ENCODE measurements at regions not wholly inside any gene's neighbourhood (a gene's known extent, or its start where the extent isn't known, plus 50 kb on each side); places are given as distances from the start of the nearest gene placed in this dataset.

GRCh38 chr7:69190025-69190424 lies 408.2 kb upstream of the AUTS2 start:
- Histone ChIP-seq H3K4me1 (no peaks in the 10 kb centered on the region), H3K36me3 (no peaks in the 10 kb centered on the region), H3K9me3 (no peaks in the 10 kb centered on the region), H3K27me3 (no peaks in the 10 kb centered on the region), H3K27ac (no peak overlapping the region), H3K4me3 (no peak overlapping the region)
- TF ChIP-seq CTCF (IDR thresholded peaks at IDR 0.05) (no peak), POLR2A (IDR thresholded peaks at IDR 0.05) (no peak), EP300 (IDR thresholded peaks at IDR 0.05) (no peak), POLR2AphosphoS5 (IDR thresholded peaks at IDR 0.05) (no peak)
- WGBS, result 81% methylated on average over 5 of the region's 5 CpGs
- no peak for DNase-seq (ENCODE audit: low spot score in 2 of 2)

GRCh38 chr7:69190763-69191162 lies 407.5 kb upstream of the AUTS2 start:
- Histone ChIP-seq H3K27ac (no peak overlapping the region), H3K36me3 (no peaks in the 10 kb centered on the region), H3K4me3 (no peak overlapping the region), H3K27me3 (no peaks in the 10 kb centered on the region), H3K9me3 (no peaks in the 10 kb centered on the region), H3K4me1 (no peaks in the 10 kb centered on the region)
- TF ChIP-seq POLR2AphosphoS5 (IDR thresholded peaks at IDR 0.05), result no peak
- TF ChIP-seq POLR2A (IDR thresholded peaks at IDR 0.05), result no peak
- no peak for TF ChIP-seq CTCF (IDR thresholded peaks at IDR 0.05)
- TF ChIP-seq EP300 (IDR thresholded peaks at IDR 0.05), result no peak
- 57% methylated on average over 2 of the region's 2 CpGs for WGBS
- DNase-seq (ENCODE audit: low spot score in 2 of 2), result no peak

GRCh38 chr7:69192134-69192533 lies 406.1 kb upstream of the AUTS2 start:
- H3K36me3 ChIP-seq, result no peaks in the 10 kb centered on the region
- no peak for DNase-seq (ENCODE audit: low spot score in 2 of 2)
- no peaks in the 10 kb centered on the region for H3K27me3 ChIP-seq
- 84% methylated on average over 3 of the region's 3 CpGs for WGBS
- no peak overlapping the region for H3K4me3 ChIP-seq
- H3K9me3 ChIP-seq, result peaks cover 3% of the 10 kb centered on the region
- no peak overlapping the region for H3K27ac ChIP-seq
- TF ChIP-seq POLR2AphosphoS5 (IDR thresholded peaks at IDR 0.05), result no peak
- no peak for TF ChIP-seq CTCF (IDR thresholded peaks at IDR 0.05)
- TF ChIP-seq EP300 (IDR thresholded peaks at IDR 0.05), result no peak
- TF ChIP-seq POLR2A (IDR thresholded peaks at IDR 0.05), result no peak
- no peaks in the 10 kb centered on the region for H3K4me1 ChIP-seq

GRCh38 chr7:69193061-69193460 lies 405.2 kb upstream of the AUTS2 start:
- WGBS, result 93% methylated on average over 4 of the region's 4 CpGs
- Histone ChIP-seq H3K36me3 (no peaks in the 10 kb centered on the region), H3K4me3 (no peak overlapping the region), H3K4me1 (no peaks in the 10 kb centered on the region), H3K9me3 (peaks cover 6% of the 10 kb centered on the region), H3K27ac (no peak overlapping the region), H3K27me3 (no peaks in the 10 kb centered on the region)
- TF ChIP-seq CTCF (IDR thresholded peaks at IDR 0.05) (no peak), POLR2A (IDR thresholded peaks at IDR 0.05) (no peak), POLR2AphosphoS5 (IDR thresholded peaks at IDR 0.05) (no peak)
- DNase-seq (ENCODE audit: low spot score in 2 of 2), result no peak

GRCh38 chr7:69196593-69196992 lies 401.7 kb upstream of the AUTS2 start:
- no peaks in the 10 kb centered on the region for H3K4me1 ChIP-seq
- no peaks in the 10 kb centered on the region for H3K36me3 ChIP-seq
- no peak for TF ChIP-seq POLR2AphosphoS5 (IDR thresholded peaks at IDR 0.05)
- TF ChIP-seq POLR2A (IDR thresholded peaks at IDR 0.05), result no peak
- no peak for TF ChIP-seq EP300 (IDR thresholded peaks at IDR 0.05)
- TF ChIP-seq CTCF (IDR thresholded peaks at IDR 0.05), result no peak
- no peak overlapping the region for H3K27ac ChIP-seq
- H3K27me3 ChIP-seq, result no peaks in the 10 kb centered on the region
- no peak overlapping the region for H3K4me3 ChIP-seq
- no peak for DNase-seq (ENCODE audit: low spot score in 2 of 2)
- WGBS, result 81% methylated on average over 1 of the region's 1 CpG
- peaks cover 6% of the 10 kb centered on the region for H3K9me3 ChIP-seq
